Liver (tissue), 8 donors: ENCODE measurements at regions not wholly inside any gene's neighbourhood (a gene's known extent, or its start where the extent isn't known, plus 50 kb on each side); places are given as distances from the start of the nearest gene placed in this dataset.

Source experiments
- DNase-seq: peaks from one replicate; pipeline ENCODE4 v3.0.0-alpha.2; 2017; ENCODE audit warnings: low spot score
- H3K27ac ChIP-seq, 2 donors: one replicate each; pipeline ENCODE4 v1.7.0; 2013; ENCODE audit warnings: inconsistent platforms in 2 of 2, low read length in 2 of 2, control low read depth in 1 of 2, low read depth in 1 of 2, mild to moderate bottlenecking in 1 of 2
- H3K27me3 ChIP-seq, 4 donors: one replicate each; pipeline versions ENCODE4 v1.6.1 to v1.7.0; 2013; ENCODE audit warnings: low read length in 3 of 4, inconsistent platforms in 1 of 4, mild to moderate bottlenecking in 1 of 4, moderate library complexity in 1 of 4; ENCODE audit not compliant: control insufficient read depth in 4 of 4, insufficient read depth in 4 of 4
- H3K36me3 ChIP-seq, 4 donors: one replicate each; pipeline versions ENCODE4 v1.6.1 to v1.7.0; 2013; ENCODE audit warnings: low read length in 3 of 4, mild to moderate bottlenecking in 3 of 4, low read depth in 1 of 4, moderate library complexity in 1 of 4; ENCODE audit not compliant: control insufficient read depth in 4 of 4, insufficient read depth in 3 of 4
- H3K4me1 ChIP-seq, 4 donors: one replicate each; pipeline versions ENCODE4 v1.6.1 to v1.7.0; 2013; ENCODE audit warnings: low read length in 3 of 4, mild to moderate bottlenecking in 3 of 4, moderate library complexity in 1 of 4; ENCODE audit not compliant: control insufficient read depth in 4 of 4, insufficient read depth in 4 of 4
- H3K4me3 ChIP-seq, 3 donors: one replicate each; pipeline versions ENCODE4 v1.6.1 to v1.7.0; 2013; ENCODE audit warnings: low read length in 3 of 3, control low read depth in 1 of 3, low read depth in 1 of 3, mild to moderate bottlenecking in 1 of 3
- H3K9ac ChIP-seq, 2 donors: one replicate each; pipeline ENCODE4 v1.7.0; 2013; ENCODE audit warnings: low read length in 2 of 2, mild to moderate bottlenecking in 2 of 2, moderate library complexity in 2 of 2, control low read depth in 1 of 2, low read depth in 1 of 2
- H3K9me3 ChIP-seq, 4 donors: one replicate each; pipeline versions ENCODE4 v1.6.1 to v1.7.0; 2013; ENCODE audit warnings: low read length in 3 of 4; ENCODE audit not compliant: control insufficient read depth in 4 of 4
- ATF3 ChIP-seq: IDR thresholded peaks from 2 replicates; pipeline ENCODE4 v1.6.1; 2016; ENCODE audit warnings: antibody characterized with exemption
- CTCF ChIP-seq: fragments of 150-350 bp; IDR thresholded peaks from 2 replicates; pipeline ENCODE4 v1.5.1; 2017; ENCODE audit warnings: improper control_type of control experiment, low read depth, low read length; ENCODE audit not compliant: missing input control
- EGR1 ChIP-seq, 2 donors: IDR thresholded peaks; 2 replicates each; pipeline ENCODE4 v1.6.1; 2016 to 2018; ENCODE audit warnings: antibody characterized with exemption in 2 of 2, low read depth in 2 of 2
- GABPA ChIP-seq, 2 donors: IDR thresholded peaks in 1 of 2; conservative IDR thresholded peaks in 1 of 2; 2 replicates each; pipeline ENCODE4 v1.6.1; 2016; ENCODE audit warnings: antibody characterized with exemption in 2 of 2, mild to moderate bottlenecking in 1 of 2, moderate library complexity in 1 of 2
- HNF4G ChIP-seq: IDR thresholded peaks from 2 replicates; pipeline ENCODE4 v1.6.1; 2016; ENCODE audit warnings: antibody characterized with exemption
- JUND ChIP-seq, 2 donors: IDR thresholded peaks; 2 replicates each; pipeline ENCODE4 v1.6.1; 2016; ENCODE audit warnings: antibody characterized with exemption in 2 of 2
- MAX ChIP-seq: IDR thresholded peaks from 2 replicates; pipeline ENCODE4 v1.6.1; 2016; ENCODE audit warnings: antibody characterized with exemption
- NR2F2 ChIP-seq: IDR thresholded peaks from 2 replicates; pipeline ENCODE4 v1.6.1; 2016; ENCODE audit warnings: antibody characterized with exemption
- RAD21 ChIP-seq, 2 donors: IDR thresholded peaks; 2 replicates each; pipeline ENCODE4 v1.6.1; 2016; ENCODE audit warnings: antibody characterized with exemption in 2 of 2, mild to moderate bottlenecking in 2 of 2
- RXRA ChIP-seq, 2 donors: IDR thresholded peaks; 2 replicates each; pipeline ENCODE4 v1.6.1; 2017 to 2018; ENCODE audit warnings: antibody characterized with exemption in 2 of 2, mild to moderate bottlenecking in 1 of 2
- SP1 ChIP-seq: IDR thresholded peaks from 2 replicates; pipeline ENCODE4 v1.6.1; 2018; ENCODE audit warnings: antibody characterized with exemption, mild to moderate bottlenecking
- YY1 ChIP-seq: IDR thresholded peaks from 2 replicates; pipeline ENCODE4 v1.6.1; 2016; ENCODE audit warnings: antibody characterized with exemption, mild to moderate bottlenecking
- ZBTB33 ChIP-seq: IDR thresholded peaks from 2 replicates; pipeline ENCODE4 v1.6.1; 2016; ENCODE audit warnings: antibody characterized with exemption
- WGBS: extraction: QIAGEN DNeasy Blood & Tissue Kit; methylation state at CpG from one replicate; pipeline ENCODE4 v1.1.7; 2013; 5-methylcytosine and 5-hydroxymethylcytosine counted together
- donor health status: healthy.
- donor health status: healthy.
- donor health status: healthy.
- donor health status: healthy.
- donor health status: healthy.

- Histone ChIP-seq H3K9ac (no peak overlapping the region), H3K27me3 (no peaks in the 10 kb centered on the region), H3K9me3 (no peaks in the 10 kb centered on the region), H3K4me3 (no peak overlapping the region), H3K4me1 (no peaks in the 10 kb centered on the region), H3K27ac (no peak overlapping the region), H3K36me3 (no peaks in the 10 kb centered on the region)
- WGBS: 63% methylated on average over 4 of the region's 4 CpGs
- TF ChIP-seq SP1: no peak
- TF ChIP-seq CTCF: no peak
- no peak for TF ChIP-seq HNF4G
- no peak for TF ChIP-seq MAX
- no peak for TF ChIP-seq EGR1 (IDR thresholded peaks at IDR 0.05; ENCODE audit: low read depth in 2 of 2)
- TF ChIP-seq RAD21 (IDR thresholded peaks at IDR 0.05): no peak
- no peak for TF ChIP-seq JUND (IDR thresholded peaks at IDR 0.05)
- TF ChIP-seq NR2F2: no peak
- no peak for TF ChIP-seq RXRA (IDR thresholded peaks at IDR 0.05)
- no peak for TF ChIP-seq ZBTB33
- TF ChIP-seq YY1: no peak
- TF ChIP-seq GABPA (IDR thresholded peaks at IDR 0.05 in 1 of 2, conservative IDR thresholded peaks at IDR 0.05 in 1 of 2): no peak
- no peak for DNase-seq
Observed at GRCh38 chr3:166274351-166275023, 437.3 kb upstream of the BCHE start.

- H3K4me1 ChIP-seq: no peaks in the 10 kb centered on the region
- TF ChIP-seq JUND (IDR thresholded peaks at IDR 0.05) (no peak), RAD21 (IDR thresholded peaks at IDR 0.05) (no peak)
- WGBS: 14% methylated on average over 1 of the region's 1 CpG
Observed at GRCh38 chr3:166270429-166270828, 433.2 kb upstream of the BCHE start.

GRCh38 chr3:166265153-166265552, 427.9 kb upstream of the BCHE start:
- no peak for DNase-seq
- no peak for TF ChIP-seq RAD21 (IDR thresholded peaks at IDR 0.05)
- TF ChIP-seq ATF3: no peak
- peaks cover 0 to 2% (median 0%) of the 10 kb centered on the region in 4 donors for H3K9me3 ChIP-seq
- H3K4me3 ChIP-seq: no peak overlapping the region
- H3K27ac ChIP-seq: no peak overlapping the region
- no peaks in the 10 kb centered on the region for H3K4me1 ChIP-seq
- no peaks in the 10 kb centered on the region for H3K27me3 ChIP-seq
- H3K9ac ChIP-seq: no peak overlapping the region
- WGBS: 77% methylated on average over 4 of the region's 4 CpGs
- no peaks in the 10 kb centered on the region for H3K36me3 ChIP-seq

More at GRCh38 chr3:166270429-166270828, 433.2 kb upstream of the BCHE start:
- H3K36me3 ChIP-seq: no peaks in the 10 kb centered on the region
- no peak for DNase-seq
- no peaks in the 10 kb centered on the region for H3K9me3 ChIP-seq
- H3K27ac ChIP-seq: no peak overlapping the region
- no peak overlapping the region for H3K9ac ChIP-seq
- H3K4me3 ChIP-seq: no peak overlapping the region
- H3K27me3 ChIP-seq: no peaks in the 10 kb centered on the region
